ENCODE measurements at regions not wholly inside any gene's neighbourhood (a gene's known extent, or its start where the extent isn't known, plus 50 kb on each side); places are given as distances from the start of the nearest gene placed in this dataset.

GRCh38 chr5:171599957-171600612 lies 180.6 kb downstream of the FGF18 start (continued):
- TF ChIP-seq BRCA1 (IDR thresholded peaks at IDR 0.05; ENCODE audit: low read depth, low read length) = no peak

Measured in H1 (cell line).